ENCODE measurements at regions not wholly inside any gene's neighbourhood (a gene's known extent, or its start where the extent isn't known, plus 50 kb on each side); places are given as distances from the start of the nearest gene placed in this dataset.
"Not testable (repeated sequence)": the region's sequence is repeated elsewhere in the genome, so short reads cannot be mapped to it uniquely, and the experiment has no call there.

DNA sequence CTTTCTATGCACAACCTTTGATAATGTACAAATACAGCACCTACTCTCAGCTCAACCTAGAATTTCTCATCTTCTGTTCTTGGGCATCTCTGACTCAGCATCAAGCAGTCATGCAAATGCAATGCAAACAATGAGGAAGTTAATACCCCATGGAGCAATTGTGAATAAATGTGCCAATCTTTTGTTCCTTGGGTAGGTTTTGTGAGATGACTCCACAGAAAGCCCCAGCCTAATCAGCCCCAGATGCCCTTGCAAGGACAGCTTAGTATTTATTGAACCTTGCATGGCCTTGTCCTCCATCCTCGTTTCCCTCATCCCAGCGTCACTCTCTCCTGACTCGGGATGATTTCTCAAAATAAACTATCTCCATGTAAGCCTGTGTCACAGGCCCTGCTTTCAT, 494.7 kb upstream of the NECTIN3 start:
- no peak for DNase-seq

DNA sequence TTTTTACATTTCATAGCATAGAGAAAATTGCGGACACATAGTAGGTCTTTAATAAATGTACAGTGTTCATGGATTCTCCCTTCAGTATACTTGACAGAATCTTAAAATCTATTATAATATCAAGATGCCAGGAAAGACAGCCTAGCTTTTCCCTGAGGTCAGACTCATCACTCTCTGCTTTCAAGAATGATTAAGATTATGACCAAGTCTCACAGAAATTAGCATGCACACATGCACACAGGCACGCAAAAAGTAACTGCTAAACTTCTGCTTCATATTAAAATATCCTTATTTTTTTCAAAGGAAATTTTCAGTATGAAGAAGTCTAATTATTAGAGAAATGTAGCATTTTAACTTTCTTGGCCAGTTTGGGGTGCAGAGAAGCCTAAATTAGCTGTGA, 493.8 kb upstream of the NECTIN3 start:
- DNase-seq, result no peak

DNA sequence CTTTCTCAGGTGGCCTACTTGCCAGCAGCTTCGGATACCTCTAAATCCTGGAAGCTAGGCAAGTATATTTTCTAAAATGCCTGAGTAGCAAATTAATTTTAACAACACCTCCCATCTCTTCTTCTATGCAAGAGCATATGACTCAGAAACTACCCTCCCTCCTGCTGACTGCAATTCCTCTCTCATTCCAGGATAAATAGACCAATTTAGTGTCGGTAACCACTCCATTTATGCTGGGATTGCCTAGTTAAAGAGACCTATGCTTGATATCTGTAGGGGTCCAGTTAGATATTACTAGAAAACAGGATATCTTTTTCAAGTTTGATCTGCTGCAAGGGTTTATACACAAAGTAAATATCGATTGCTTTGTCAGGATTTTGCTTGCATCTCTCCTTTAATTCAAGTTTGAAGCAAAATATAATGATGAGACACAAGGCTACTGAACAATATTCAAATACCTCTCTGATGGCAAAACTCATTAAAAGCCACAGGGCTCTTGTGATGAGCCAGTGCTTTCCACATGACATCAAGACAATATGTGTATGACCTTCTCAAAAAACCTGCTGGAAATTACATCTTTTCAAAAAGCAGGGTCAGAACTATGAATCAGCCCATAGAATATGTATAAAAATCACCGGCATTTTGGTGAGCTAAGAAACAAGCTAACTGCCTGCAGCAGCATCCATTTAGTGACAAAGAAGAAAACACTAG, 491.6 kb upstream of the NECTIN3 start:
- no peak for DNase-seq

DNA sequence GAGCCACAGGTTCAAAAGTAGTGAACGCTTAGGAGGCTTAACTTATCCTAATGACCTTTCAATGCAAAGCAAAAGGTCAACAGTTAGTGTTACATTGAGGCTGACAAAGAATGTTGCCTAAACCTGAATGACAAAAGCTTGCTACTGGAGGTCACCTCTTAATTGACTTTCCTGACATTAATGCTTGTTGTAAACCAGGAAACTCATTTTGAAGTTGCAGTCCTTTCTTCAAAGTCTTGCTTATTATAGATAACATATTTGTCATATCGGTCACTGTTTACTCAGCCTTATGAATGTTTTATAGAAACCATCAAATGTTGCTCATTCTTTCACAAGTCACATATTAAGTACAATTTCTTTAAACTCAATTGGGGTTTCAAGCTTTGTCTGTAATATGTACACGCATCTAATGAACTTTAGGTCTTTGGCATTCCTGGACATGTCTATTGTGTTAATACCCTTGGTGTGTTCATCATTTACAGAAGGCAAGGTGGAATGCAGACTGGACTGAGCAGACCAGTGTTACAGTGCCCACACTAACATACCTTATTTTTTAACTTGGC, 488.2 kb upstream of the NECTIN3 start:
- no peak for DNase-seq

DNA sequence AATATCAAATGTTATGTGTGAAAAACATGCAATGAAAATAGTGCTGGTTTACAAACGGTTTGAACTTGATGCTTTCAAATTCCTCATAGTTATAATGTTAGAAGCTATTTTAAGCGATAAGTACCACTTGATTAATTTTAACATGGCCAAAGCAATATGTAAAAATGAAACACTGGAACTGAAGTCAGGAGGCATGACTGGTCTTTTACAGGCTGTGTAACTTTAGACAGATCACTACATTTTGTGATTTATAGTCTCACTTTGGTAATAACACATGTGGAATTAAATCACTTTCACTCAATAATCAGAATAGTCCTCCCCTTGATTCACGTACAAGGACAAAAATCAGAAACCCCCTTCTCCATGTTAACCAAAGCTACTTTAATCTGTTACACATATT, 482.7 kb upstream of the NECTIN3 start:
- no peak for DNase-seq

DNA sequence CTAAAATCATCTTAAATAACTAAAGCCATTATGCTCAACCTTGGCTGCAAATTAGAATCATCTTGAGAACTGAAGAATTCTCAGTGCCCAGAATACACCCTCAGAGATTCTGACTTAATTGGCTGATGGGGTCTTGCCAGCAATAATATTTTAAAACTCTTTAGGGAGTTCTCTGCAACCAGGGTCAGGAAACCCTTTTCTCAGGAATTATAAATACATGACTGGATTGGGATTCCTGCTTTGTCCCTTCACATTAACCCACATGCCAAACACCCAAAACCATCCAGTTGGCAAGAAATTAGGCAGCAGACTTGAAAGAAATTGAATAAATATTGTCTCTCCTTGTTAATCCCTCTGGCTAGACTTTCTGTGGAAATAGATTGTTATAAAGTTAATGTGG, 482.3 kb upstream of the NECTIN3 start:
- no peak for DNase-seq

DNA sequence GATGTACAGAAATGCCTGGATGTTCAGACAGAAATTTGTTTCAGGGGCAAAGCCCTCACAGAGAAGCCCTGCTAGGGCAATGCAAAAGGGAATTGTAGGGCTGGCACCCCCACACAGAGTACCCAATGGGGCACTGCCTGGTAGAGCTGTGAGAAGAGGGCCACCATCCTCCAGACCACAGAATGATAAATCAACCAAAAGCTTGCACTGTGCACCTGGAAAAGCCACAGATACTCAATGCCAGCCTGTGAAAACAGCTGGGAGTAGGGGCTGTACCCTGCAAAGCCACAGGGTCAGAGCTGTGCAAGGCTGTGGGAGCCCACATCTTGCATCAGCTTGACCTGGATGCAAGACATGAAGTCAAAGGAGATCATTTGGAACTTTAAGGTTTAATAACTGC, 477.9 kb upstream of the NECTIN3 start:
- no peak for DNase-seq

DNA sequence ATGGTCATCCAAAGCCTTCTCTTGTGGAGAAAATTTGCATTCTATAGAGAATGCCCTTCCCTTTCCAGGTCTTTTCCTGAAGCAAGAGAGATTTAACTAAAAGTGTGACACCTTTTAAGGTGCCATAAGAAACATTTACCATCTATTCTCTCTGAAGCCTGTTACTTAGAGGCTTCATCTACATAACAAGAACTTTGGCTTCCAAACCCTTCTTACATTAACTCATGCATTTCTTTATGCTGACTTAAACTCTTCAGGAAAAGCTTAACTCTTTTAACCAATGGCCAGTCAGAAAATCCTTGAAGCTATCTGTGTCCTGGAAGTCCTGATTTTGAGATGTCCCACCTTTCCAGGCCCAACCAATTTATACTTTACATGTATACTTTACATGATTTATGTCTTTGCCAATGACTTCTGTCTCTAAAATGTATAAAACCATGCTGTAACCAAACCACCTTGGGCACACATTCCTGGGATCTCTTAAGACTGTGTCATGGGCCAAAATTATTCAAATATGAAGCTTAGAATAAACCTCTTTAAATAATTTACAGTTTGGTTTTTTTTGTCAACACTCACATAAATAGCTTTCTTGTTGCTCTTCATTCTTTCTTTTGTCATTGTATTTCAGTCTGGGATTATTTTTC, 472.6 kb upstream of the NECTIN3 start:
- no peak for DNase-seq

DNA sequence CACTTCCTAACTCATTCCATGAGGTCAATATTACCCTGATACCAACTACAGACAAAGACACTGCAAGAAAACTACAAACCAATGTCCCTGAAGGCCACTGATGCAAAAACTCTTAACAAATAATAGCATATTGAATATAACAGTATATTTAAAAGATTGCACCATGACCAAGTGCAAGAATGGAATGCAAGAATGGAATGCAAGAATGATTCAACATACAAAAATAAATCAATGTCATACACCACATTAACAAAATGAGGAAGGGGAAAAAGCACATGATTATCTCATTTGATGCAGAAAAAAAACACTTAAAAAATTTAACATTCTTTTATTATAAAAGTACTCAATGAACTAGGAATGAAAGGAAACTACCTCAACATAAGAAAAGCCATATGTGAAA, 463.1 kb upstream of the NECTIN3 start:
- DNase-seq, result no peak

DNA sequence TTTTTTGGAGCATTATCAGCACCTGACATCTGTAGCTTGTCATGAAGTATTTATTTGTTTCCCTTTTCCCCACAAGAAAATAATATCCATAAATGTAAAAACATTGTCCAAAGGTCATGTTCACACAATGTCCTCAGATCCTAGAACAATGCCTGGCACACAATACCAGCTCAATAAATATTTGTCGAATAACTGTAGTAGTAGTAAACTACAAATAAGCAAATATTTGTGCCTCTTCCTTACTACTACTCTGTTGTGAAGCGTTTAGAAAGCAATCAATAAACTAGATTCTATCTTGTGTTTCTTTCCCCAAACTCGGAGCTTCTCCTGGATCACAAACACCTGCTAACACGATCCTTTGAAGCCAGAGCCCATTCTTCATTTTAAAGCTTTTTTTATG, 459.6 kb upstream of the NECTIN3 start:
- no peak for DNase-seq

DNA sequence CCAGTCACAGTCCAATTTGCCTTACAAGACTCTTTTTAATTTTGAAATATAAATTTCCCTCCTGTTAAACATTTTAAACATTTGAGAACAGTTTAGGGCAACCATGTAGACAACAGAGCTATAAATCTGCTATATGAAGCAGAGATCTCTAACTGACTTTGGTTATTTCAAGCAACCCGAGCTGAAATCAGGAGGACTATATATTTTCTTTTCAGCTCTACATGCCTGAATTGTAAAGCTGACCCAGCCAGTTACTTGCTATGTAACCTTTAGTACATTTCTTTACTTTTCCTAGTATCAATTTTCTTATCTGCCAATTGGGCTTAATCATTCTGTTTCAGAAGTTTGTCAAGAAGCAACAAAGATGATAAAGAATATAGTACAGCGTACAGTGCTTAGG, 457.4 kb upstream of the NECTIN3 start:
- DNase-seq, result no peak

DNA sequence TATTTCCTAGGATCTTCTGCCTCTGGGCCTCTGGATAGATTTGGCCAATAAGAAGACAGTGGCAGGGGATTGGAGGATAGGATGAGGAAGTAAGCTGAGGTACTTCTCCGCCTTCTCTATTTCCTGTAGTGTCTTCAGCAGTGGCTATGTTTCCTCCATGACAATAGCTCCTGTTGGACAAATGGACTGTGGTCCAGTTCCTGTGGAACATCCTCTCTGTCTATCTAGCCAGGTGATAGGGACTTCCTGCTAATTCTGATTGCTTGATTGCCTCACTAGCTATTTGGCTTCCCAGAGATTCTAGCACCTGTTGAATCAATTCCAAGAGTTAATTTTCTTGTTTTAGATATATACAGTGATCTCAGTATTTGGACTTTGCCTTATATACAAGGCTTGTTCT, 456.2 kb upstream of the NECTIN3 start:
- no peak for DNase-seq

DNA sequence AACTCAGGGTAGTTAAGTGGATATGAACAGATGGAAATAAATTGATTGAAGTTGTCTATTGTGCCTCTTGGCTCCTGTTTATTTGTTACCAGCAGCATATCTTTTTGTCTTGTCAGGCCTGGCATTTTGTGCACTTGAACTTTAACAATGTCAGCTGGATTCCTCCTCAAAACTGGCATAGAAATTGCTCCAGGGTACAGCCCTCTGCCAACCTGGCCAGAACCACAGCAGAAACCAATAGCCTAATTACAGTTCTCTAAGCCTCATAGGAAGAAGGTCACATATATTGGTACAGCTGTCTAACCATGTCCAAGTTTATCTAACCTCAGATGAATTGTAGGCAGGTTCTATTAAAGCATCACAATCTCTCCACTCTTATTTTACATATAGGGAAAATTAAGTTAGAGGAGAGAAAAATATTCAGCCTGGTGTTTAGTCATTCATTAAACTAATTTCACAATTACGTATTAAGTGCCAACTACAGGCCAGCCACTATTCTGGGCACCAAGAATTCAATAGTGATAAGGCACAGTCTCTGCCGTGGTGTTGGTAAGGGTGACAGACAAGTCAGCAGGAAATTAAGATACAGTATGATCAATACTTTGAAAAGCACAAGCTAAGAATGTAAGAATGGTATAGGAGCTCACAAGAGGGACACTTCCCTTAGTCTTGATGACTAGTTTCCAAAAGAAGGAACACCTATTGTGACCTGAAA, 452.9 kb upstream of the NECTIN3 start:
- no peak for DNase-seq

DNA sequence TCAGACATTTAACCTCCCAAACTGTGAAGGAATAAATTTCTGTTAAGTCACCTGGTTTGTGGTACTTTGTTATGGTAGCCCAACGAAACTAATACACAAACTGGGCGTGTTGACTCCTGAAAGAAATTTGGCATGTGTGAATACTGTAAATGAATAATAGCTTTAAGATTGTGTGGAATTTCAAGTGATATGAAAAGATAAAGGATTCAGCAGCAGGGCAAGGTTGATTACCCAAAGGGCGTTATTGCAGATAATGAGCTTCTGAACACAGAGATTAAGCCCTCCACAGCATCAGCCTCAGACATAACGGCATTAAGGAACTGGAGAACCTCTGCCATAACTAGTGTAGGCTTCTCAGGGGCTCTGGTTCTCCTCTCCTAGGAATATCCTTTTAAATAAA, 451.5 kb upstream of the NECTIN3 start:
- DNase-seq, result no peak

DNA sequence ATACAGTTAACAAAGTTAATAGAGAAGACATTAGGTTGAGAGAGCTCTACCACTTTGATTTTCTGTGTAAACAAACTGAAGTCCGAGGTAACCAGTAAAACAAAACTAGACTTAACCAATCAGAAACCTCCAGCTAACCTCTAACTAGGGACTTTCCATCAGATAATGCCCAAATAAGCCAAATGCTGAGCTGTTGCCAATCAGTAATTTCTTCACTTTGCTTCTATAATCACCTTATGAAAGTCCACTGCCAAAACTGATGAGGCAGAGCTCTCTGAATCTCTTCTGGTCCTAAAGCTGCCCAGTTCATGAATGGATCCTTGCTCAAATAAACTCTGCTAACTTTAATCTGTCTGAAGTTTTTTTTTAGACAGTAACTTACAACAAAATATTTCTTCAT, 448.0 kb upstream of the NECTIN3 start:
- DNase-seq, result no peak

DNA sequence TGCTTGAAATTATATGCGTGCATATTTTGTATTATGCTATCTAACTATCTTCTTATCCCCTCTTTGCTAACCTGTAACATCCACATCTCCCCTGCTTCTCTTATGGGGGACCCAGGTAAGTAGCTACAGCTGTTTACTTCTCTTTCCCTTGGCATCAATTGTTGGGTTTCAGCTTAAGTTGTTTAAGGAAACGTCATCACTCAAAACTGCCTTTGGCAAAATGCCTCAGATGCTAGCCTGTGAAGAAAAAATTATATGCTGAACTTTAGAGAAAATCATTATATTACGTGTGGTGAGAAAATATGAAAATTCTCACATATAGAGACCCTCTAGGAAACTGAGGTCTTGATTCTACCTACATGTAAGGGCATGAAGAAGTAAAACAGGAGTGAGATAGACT, 447.0 kb upstream of the NECTIN3 start:
- DNase-seq, result no peak

DNA sequence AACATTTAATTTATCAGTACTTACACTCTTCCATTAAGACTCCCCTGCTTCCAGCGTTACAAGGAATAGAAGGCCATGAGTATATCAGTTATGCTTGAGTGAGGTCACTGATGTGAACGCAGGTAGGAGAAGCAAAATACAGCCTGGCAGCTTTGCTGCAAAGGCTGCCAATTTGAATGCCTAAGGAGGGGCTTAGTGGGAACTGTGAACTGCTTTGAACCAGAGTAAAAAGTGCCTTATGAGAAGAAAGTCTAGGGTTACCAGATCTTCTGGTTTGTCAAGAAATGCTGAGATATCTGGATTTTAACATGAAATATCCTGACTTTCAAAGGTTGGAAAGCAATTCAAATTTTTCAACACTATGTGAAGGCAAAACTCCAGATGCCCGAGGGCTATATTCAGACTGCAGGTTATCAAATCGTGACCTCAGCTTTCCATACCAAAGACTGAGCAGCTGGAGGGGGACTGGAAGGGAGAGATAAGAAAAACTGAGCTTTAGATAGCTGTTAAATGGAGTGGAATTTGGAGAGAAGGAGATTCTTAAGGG, 446.3 kb upstream of the NECTIN3 start:
- no peak for DNase-seq

DNA sequence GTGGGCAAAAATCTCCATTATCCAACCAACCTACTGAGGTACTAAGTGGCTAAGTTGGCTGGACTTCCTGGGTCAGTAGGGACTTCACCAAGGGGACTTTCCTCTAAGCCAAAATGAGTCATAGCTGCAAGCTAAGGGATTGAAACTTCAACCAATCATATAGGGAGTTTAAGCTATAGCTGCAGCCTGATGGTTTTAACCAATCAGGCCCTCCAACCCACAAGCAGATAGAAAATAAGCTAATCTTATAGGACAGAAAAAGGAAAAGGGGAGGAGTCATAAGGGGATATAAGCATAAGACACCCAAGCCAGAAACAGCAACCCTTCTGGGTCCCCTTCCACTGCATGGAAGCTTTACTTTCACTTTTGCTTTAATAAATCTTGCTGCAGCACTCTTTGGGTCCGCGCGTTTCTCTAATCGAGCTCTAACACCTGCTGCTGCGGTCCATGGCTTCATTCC, 444.9 kb upstream of the NECTIN3 start:
- not testable (repeated sequence) for DNase-seq

DNA sequence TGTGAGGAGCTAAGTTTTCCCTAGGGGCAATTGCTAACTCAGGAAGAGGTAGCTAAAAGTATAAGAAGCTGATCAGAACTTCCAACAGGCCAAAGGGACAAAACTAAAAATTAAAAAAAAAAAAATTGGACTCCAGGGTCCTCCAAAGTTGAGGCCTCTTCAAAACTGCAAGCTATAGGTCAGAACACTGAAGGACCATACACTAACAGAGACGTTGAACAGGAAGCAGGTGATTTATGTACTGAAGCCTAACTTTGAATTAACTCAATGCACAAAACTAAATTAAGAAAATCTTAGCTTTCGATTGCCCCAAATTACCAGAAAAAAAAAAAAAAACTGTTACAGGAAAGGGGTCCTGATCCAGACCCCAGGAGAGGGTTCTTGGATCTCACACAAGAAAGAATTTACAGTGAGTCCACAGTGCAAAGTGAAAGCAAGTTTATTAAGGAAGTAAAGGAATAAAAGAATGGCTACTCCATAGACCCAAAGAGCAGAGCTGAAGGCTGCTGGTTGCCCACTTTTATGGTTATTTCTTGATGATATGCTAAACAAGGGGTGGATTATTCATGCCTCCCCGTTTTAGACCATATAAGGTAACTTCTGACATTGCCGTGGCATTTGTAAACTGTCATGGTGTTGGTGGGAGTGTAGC, 442.8 kb upstream of the NECTIN3 start:
- no peak for DNase-seq

DNA sequence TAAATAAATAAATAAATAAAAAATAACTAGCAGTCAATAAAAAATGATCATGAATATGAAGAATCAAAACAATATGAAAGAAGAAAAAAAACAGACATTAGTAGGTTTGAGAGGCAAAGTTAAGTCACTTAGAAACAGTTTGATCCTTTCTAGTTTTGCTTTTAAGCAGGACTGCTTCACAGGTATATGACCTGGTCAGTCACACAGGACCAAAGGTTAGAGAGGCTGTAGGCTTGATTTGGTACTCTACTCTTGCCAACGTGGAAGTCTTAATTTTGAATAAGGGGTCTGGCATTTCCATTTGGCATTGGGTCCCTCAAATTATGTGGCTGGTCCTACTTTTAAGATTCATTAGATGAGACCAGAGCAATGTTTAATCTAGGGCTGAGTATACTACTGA, 441.7 kb upstream of the NECTIN3 start:
- no peak for DNase-seq

DNA sequence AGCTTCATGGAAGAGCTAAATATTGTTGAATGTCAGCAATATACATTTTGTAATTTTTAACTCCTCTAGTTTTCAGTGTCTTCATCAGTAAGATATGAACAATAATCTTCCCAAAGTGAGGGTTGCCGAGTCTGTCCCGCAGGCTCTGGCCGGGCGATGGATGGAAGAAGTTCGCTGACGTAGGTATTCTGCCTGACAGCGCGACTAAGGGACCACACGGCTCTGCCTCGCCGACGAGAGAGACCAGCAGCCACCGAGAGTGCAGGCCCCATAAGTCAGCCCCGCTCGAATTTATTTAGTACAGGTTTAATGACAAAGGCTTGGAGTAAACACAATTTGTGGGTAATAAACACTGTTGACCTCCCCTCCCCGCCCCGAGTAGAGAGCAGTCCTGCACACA, 427.4 kb upstream of the NECTIN3 start:
- DNase-seq, result no peak

DNA sequence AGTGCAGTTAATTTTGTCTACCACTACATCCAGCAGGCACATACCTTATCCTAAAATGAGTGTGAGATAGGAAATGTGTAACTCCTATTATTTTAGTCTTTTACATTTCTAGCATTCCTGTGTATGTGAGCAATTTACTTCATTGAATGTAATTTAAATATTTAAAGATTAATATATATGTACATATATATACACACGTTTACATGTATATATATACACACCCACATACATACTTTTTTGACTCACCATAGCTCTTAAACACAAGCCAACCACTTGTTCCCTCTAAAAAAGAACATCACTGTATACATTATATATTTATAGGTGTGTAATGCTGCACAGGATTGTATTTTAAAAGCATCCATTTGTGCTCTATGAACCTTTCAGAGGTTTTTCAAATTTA, 425.6 kb upstream of the NECTIN3 start:
- no peak for DNase-seq

DNA sequence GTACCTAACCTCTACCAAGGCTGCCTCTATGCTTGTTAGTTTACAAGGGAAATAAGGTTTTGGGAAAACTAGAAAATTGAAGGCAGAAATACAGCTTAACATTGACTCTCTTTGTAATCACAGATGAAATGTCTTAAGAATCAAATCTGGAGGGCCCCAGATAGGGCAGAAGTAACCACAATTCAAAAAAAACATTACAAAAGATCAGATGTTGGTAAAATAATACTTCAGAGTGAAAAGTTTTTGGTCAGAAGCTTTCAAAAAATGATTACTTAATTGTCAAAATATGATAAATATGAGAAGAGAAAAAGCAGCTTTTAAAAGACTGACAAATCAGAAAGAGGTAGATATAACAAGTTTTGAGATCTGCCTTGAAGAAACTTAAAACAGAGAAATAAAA, 425.1 kb upstream of the NECTIN3 start:
- DNase-seq, result no peak
